Neural cell (in vitro differentiated cells): ENCODE measurements at regions not wholly inside any gene's neighbourhood (a gene's known extent, or its start where the extent isn't known, plus 50 kb on each side); places are given as distances from the start of the nearest gene placed in this dataset.
A peak's percentile ranks its signal among the peaks of the same experiment; 100 is the strongest.

Source experiments
- H2AFZ ChIP-seq: fragments of 200-600, 300-800 bp; sonication (generic), shearing (Covaris generic); 2 replicates; pipeline ENCODE4 v1.6.0; 2014; ENCODE audit warnings: low read depth, mild to moderate bottlenecking, antibody characterized with exemption, low read length, moderate library complexity
- H3F3A ChIP-seq: fragments of 200-600 bp; shearing (Covaris generic); 2 replicates; pipeline ENCODE4 v1.6.1; 2016; ENCODE audit warnings: mild to moderate bottlenecking, moderate library complexity, mixed read lengths, antibody characterized with exemption, low read length; ENCODE audit not compliant: insufficient read depth, poor library complexity, severe bottlenecking
- H3K27ac ChIP-seq: fragments of 200-600, 300-800 bp; sonication (generic), shearing (Covaris generic); 2 replicates; pipeline ENCODE4 v1.5.1; 2014; ENCODE audit warnings: mild to moderate bottlenecking, low read length, moderate library complexity
- H3K27me3 ChIP-seq: fragments of 300-800, 200-600 bp; sonication (generic), shearing (Covaris generic); 2 replicates; pipeline ENCODE4 v1.6.0; 2014; ENCODE audit warnings: mild to moderate bottlenecking, low read depth, low read length, moderate library complexity; ENCODE audit not compliant: insufficient read depth
- H3K36me3 ChIP-seq: fragments of 300-800, 200-600 bp; sonication (generic), shearing (Covaris generic); 2 replicates; pipeline ENCODE4 v1.5.1; 2014; ENCODE audit warnings: mild to moderate bottlenecking, antibody characterized with exemption, low read length, moderate library complexity; ENCODE audit not compliant: insufficient read depth
- H3K4me2 ChIP-seq: fragments of 300-800, 200-600 bp; sonication (generic), shearing (Covaris generic); 2 replicates; pipeline ENCODE4 v1.6.0; 2014; ENCODE audit warnings: mild to moderate bottlenecking, low read length
- H3K4me3 ChIP-seq: fragments of 300-800, 200-600 bp; sonication (generic), shearing (Covaris generic); 2 replicates; pipeline ENCODE4 v1.5.1; 2014; ENCODE audit warnings: mild to moderate bottlenecking, low read length, moderate library complexity
- H3K79me2 ChIP-seq: fragments of 200-600 bp; shearing (Covaris generic); replicated peaks from 2 replicates; pipeline ENCODE4 v1.6.0; 2014; ENCODE audit warnings: mild to moderate bottlenecking, low read length, moderate library complexity; ENCODE audit not compliant: insufficient read depth
- H3K9ac ChIP-seq: fragments of 300-800, 200-600 bp; sonication (generic), shearing (Covaris generic); 2 replicates; pipeline ENCODE4 v1.6.1; 2016; ENCODE audit warnings: mild to moderate bottlenecking, low read length, mixed read lengths
- H3K9me2 ChIP-seq: fragments of 200-600 bp; shearing (Covaris generic); 2 replicates; pipeline ENCODE4 v1.6.1; 2016; ENCODE audit warnings: mild to moderate bottlenecking, low read length, mixed read lengths; ENCODE audit not compliant: insufficient read depth
- H3K9me3 ChIP-seq: fragments of 200-600, 300-800 bp; sonication (generic), shearing (Covaris generic); 2 replicates; pipeline ENCODE4 v1.6.1; 2016; ENCODE audit warnings: mild to moderate bottlenecking, mixed run types, low read length, moderate library complexity, mixed read lengths
- H4K20me1 ChIP-seq: fragments of 200-600 bp; shearing (Covaris generic); 2 replicates; pipeline ENCODE4 v1.6.1; 2016; ENCODE audit warnings: mild to moderate bottlenecking, mixed run types; ENCODE audit not compliant: insufficient read depth
- CTCF ChIP-seq: fragments of 450-650 bp; IDR thresholded peaks from 2 replicates; pipeline ENCODE4 v1.5.1; 2014; ENCODE audit warnings: antibody characterized with exemption, mild to moderate bottlenecking, moderate library complexity; ENCODE audit not compliant: poor library complexity, severe bottlenecking
- EP300 ChIP-seq: fragments of 450-650 bp; conservative IDR thresholded peaks from 2 replicates; pipeline ENCODE4 v1.6.1; 2014; ENCODE audit warnings: antibody characterized with exemption, mild to moderate bottlenecking, moderate library complexity; ENCODE audit not compliant: poor library complexity, severe bottlenecking
- EZH2 ChIP-seq: fragments of 200-600, 300-800 bp; shearing (Covaris generic), sonication (generic); IDR thresholded peaks from 2 replicates; pipeline ENCODE4 v1.6.1; 2014; ENCODE audit warnings: antibody characterized with exemption, low read length, borderline replicate concordance, mild to moderate bottlenecking; ENCODE audit not compliant: insufficient read depth, poor library complexity, severe bottlenecking
- MXI1 ChIP-seq: fragments of 450-650 bp; conservative IDR thresholded peaks from 2 replicates; pipeline ENCODE4 v1.6.1; 2014; ENCODE audit warnings: antibody characterized with exemption, mild to moderate bottlenecking; ENCODE audit not compliant: poor library complexity, severe bottlenecking
- POLR2AphosphoS5 ChIP-seq: IDR thresholded peaks from 2 replicates; pipeline ENCODE4 v1.6.1; 2012
- RAD21 ChIP-seq: fragments of 450-650 bp; conservative IDR thresholded peaks from 2 replicates; pipeline ENCODE4 v1.6.1; 2014; ENCODE audit warnings: antibody characterized with exemption, mild to moderate bottlenecking, moderate library complexity
- SMC3 ChIP-seq: fragments of 450-650 bp; conservative IDR thresholded peaks from 2 replicates; pipeline ENCODE4 v1.6.1; 2014; ENCODE audit warnings: antibody characterized with exemption, mild to moderate bottlenecking, moderate library complexity; ENCODE audit not compliant: poor library complexity
- TAF1 ChIP-seq: IDR thresholded peaks from 2 replicates; pipeline ENCODE4 v1.6.1; 2012; ENCODE audit warnings: low read depth
- TF ChIP-seq, protein P1 (sequence below): IDR thresholded peaks from 2 replicates; pipeline ENCODE4 v1.6.1; 2012; ENCODE audit warnings: borderline replicate concordance

GRCh38 chr11:45409587-45409986 lies 123.4 kb upstream of the SYT13 start:
- TF ChIP-seq RAD21 (no peak), MXI1 (no peak), POLR2AphosphoS5 (no peak), EP300 (no peak), EZH2 (no peak), TAF1 (no peak), CTCF (no peak), SMC3 (no peak)
- TF ChIP-seq, protein P1, sequence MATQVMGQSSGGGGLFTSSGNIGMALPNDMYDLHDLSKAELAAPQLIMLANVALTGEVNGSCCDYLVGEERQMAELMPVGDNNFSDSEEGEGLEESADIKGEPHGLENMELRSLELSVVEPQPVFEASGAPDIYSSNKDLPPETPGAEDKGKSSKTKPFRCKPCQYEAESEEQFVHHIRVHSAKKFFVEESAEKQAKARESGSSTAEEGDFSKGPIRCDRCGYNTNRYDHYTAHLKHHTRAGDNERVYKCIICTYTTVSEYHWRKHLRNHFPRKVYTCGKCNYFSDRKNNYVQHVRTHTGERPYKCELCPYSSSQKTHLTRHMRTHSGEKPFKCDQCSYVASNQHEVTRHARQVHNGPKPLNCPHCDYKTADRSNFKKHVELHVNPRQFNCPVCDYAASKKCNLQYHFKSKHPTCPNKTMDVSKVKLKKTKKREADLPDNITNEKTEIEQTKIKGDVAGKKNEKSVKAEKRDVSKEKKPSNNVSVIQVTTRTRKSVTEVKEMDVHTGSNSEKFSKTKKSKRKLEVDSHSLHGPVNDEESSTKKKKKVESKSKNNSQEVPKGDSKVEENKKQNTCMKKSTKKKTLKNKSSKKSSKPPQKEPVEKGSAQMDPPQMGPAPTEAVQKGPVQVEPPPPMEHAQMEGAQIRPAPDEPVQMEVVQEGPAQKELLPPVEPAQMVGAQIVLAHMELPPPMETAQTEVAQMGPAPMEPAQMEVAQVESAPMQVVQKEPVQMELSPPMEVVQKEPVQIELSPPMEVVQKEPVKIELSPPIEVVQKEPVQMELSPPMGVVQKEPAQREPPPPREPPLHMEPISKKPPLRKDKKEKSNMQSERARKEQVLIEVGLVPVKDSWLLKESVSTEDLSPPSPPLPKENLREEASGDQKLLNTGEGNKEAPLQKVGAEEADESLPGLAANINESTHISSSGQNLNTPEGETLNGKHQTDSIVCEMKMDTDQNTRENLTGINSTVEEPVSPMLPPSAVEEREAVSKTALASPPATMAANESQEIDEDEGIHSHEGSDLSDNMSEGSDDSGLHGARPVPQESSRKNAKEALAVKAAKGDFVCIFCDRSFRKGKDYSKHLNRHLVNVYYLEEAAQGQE, result no peak
- Histone ChIP-seq H3F3A (no peaks in the 10 kb centered on the region), H3K9me2 (no peaks in the 10 kb centered on the region), H3K27me3 (no peaks in the 10 kb centered on the region), H3K79me2 (no peaks in the 10 kb centered on the region), H4K20me1 (no peaks in the 10 kb centered on the region), H3K9me3 (no peaks in the 10 kb centered on the region), H3K27ac (no peak overlapping the region), H2AFZ (no peak overlapping the region), H3K4me2 (no peak overlapping the region), H3K9ac (peak overlapping the region; percentile 58), H3K36me3 (no peaks in the 10 kb centered on the region), H3K4me3 (no peak overlapping the region)

GRCh38 chr11:45407226-45407625 lies 121.1 kb upstream of the SYT13 start:
- no peaks in the 10 kb centered on the region for H3F3A ChIP-seq
- no peak overlapping the region for H3K4me2 ChIP-seq
- H3K9me2 ChIP-seq, result no peaks in the 10 kb centered on the region
- no peaks in the 10 kb centered on the region for H4K20me1 ChIP-seq
- H3K4me3 ChIP-seq, result no peak overlapping the region
- H3K36me3 ChIP-seq, result no peaks in the 10 kb centered on the region
- H3K27me3 ChIP-seq, result no peaks in the 10 kb centered on the region
- H3K27ac ChIP-seq, result no peak overlapping the region
- no peaks in the 10 kb centered on the region for H3K79me2 ChIP-seq
- no peak for TF ChIP-seq MXI1
- no peak for TF ChIP-seq RAD21
- no peak for TF ChIP-seq EZH2
- TF ChIP-seq SMC3, result no peak
- no peak for TF ChIP-seq TAF1
- TF ChIP-seq, protein P1, result no peak
- TF ChIP-seq EP300, result no peak
- TF ChIP-seq POLR2AphosphoS5, result no peak
- H2AFZ ChIP-seq, result no peak overlapping the region
- no peaks in the 10 kb centered on the region for H3K9me3 ChIP-seq
- no peak overlapping the region for H3K9ac ChIP-seq
